Mammary epithelial cell (primary cell): ENCODE measurements at regions not wholly inside any gene's neighbourhood (a gene's known extent, or its start where the extent isn't known, plus 50 kb on each side); places are given as distances from the start of the nearest gene placed in this dataset.

Source experiments
- CTCF ChIP-seq, 2 donors: IDR thresholded peaks in 1 of 2; conservative IDR thresholded peaks in 1 of 2; 2 replicates each; pipeline ENCODE4 v1.5.1; 2011 to 2012; ENCODE audit warnings: inconsistent platforms in 2 of 2, low read length in 2 of 2, mild to moderate bottlenecking in 2 of 2, control low read depth in 1 of 2, low read depth in 1 of 2; ENCODE audit not compliant: insufficient read depth in 1 of 2; ENCODE audit errors: extremely low read depth in 1 of 2
- EZH2 ChIP-seq: IDR thresholded peaks from 2 replicates; pipeline ENCODE4 v1.6.1; 2012; ENCODE audit warnings: low read length, inconsistent platforms, borderline replicate concordance

DNA sequence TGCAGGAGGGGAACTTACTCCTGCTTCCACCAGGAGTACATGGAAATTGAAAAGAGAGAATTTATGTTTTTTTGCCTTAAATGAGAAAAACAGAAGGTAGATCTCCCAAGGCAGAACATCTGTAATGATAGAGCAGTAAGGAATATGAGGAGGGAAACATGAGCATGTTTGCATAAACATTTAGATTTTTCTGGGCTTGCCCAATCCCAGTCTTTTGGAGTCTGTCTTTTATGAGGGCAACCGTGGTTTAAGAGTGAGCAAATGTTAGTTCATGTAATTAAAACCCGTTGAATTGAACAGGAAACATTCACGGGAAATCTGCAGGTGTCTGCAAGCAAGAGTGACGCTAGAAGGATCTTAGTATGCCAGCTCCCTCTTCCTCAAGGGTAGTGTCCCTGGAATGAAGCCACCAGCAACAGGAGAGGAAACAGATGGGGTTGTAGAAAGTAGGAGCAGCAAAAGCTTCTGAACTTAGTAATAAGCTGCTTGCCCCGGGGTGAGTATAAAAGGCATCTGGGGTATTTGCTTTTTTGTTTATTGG is 79.3 kb downstream of the ARF6 start:
- TF ChIP-seq CTCF (conservative IDR thresholded peaks at IDR 0.05 in 1 of 2, IDR thresholded peaks at IDR 0.05 in 1 of 2; ENCODE audit: extremely low read depth in 1 of 2, insufficient read depth in 1 of 2, low read depth in 1 of 2, low read length in 2 of 2), result no peak
- no peak for TF ChIP-seq EZH2
